ENCODE measurements at regions not wholly inside any gene's neighbourhood (a gene's known extent, or its start where the extent isn't known, plus 50 kb on each side); places are given as distances from the start of the nearest gene placed in this dataset.

- Histone ChIP-seq H3K14ac (replicated peaks; ENCODE audit: low read depth, low read length) (no peak overlapping the region), H3K4me1 (ENCODE audit: control insufficient read depth, insufficient read depth, low read length) (peaks cover 10% of the 10 kb centered on the region), H3K18ac (ENCODE audit: low read depth, low read length) (no peak overlapping the region), H2BK20ac (ENCODE audit: low read depth, low read length) (no peak overlapping the region), H3K36me3 (ENCODE audit: control insufficient read depth, insufficient read depth, low read length) (no peaks in the 10 kb centered on the region), H3K9me3 (ENCODE audit: control insufficient read depth, insufficient read depth, low read length) (no peaks in the 10 kb centered on the region), H2AFZ (replicated peaks; ENCODE audit: low read length, poor library complexity) (no peak overlapping the region), H4K91ac (ENCODE audit: insufficient read depth, low read depth, low read length) (no peak overlapping the region), H2BK15ac (ENCODE audit: low read depth, low read length) (no peak overlapping the region), H3K56ac (ENCODE audit: extremely low read depth, insufficient read depth, low read length) (no peak overlapping the region), H3K9ac (ENCODE audit: low read depth, low read length) (no peak overlapping the region), H3K4me2 (ENCODE audit: low read depth, low read length) (no peak overlapping the region), H3K79me1 (ENCODE audit: low read depth in 1 of 2, low read length in 2 of 2) (no peaks in the 10 kb centered on the region), H3K4ac (ENCODE audit: low read depth, low read length) (no peak overlapping the region), H4K5ac (ENCODE audit: low read depth, low read length) (no peak overlapping the region), H2AK9ac (replicated peaks; ENCODE audit: low read depth, low read length, poor library complexity) (no peak overlapping the region), H3K9me1 (ENCODE audit: insufficient read depth, low read length) (no peaks in the 10 kb centered on the region), H3K27ac (ENCODE audit: insufficient read depth, low read length) (no peak overlapping the region), H3K23ac (ENCODE audit: low read depth, low read length) (no peak overlapping the region), H3K27me3 (ENCODE audit: control insufficient read depth, insufficient read depth, low read length) (no peaks in the 10 kb centered on the region), H2BK5ac (ENCODE audit: low read depth, low read length, poor library complexity, severe bottlenecking) (no peak overlapping the region), H2AK5ac (ENCODE audit: low read depth, low read length) (no peak overlapping the region), H3K4me3 (ENCODE audit: insufficient read depth, low read depth, low read length) (no peak overlapping the region), H4K8ac (ENCODE audit: low read depth in 2 of 2, low read length in 2 of 2) (no peak overlapping the region), H2BK120ac (ENCODE audit: low read depth, low read length) (no peak overlapping the region), H4K20me1 (ENCODE audit: insufficient read depth, low read length) (no peaks in the 10 kb centered on the region)
- intact Hi-C loops (cut with micrococcal nuclease): no loop called here
- dilution Hi-C loops (cut with HindIII; ENCODE audit: low sequenced_read_pairs, unreplicated experiment): no loop called here
- no TSS peak for BruUV-seq (replicated peaks)
- in situ Hi-C loops (cut with MboI; ENCODE audit: low sequenced_read_pairs): no loop called here
- whole genome bisulfite sequencing, 2 experiments (ENCODE audit: extremely low coverage in 2 of 2, insufficient read length in 1 of 2): no CpG with 5 or more reads among the region's 4 CpGs
- DNase-seq: peak; percentile 10
- ChIA-PET POLR2A (ENCODE audit: unreplicated experiment) (no interaction called here), CTCF (no interaction called here)
- ATAC-seq (ENCODE audit: low read depth): no peak
- TF ChIP-seq RFX5 (IDR thresholded peaks at IDR 0.05; ENCODE audit: low read depth, low read length) (no peak), MAFK (IDR thresholded peaks at IDR 0.05; ENCODE audit: low read depth, low read length) (peak; percentile 92)
Observed at GRCh38 chr11:95338430-95338991, 107.5 kb upstream of the SESN3 start.

All from IMR-90 (cell line).